Transverse colon (tissue), 3 donors: ENCODE measurements at regions not wholly inside any gene's neighbourhood (a gene's known extent, or its start where the extent isn't known, plus 50 kb on each side); places are given as distances from the start of the nearest gene placed in this dataset.

Source experiments
- CTCF ChIP-seq, 5 experiments: fragments of 200-600 bp in 3 of 5; fragments of 450-650 bp in 2 of 5; sonication (generic) in 3 of 5; IDR thresholded peaks; 1 replicate in 2 of 5; 2 replicates in 3 of 5; pipeline ENCODE4 v1.5.1; 2016 to 2017; ENCODE audit warnings: antibody characterized with exemption in 5 of 5, inconsistent platforms in 3 of 5, mild to moderate bottlenecking in 2 of 5, moderate library complexity in 1 of 5
- EP300 ChIP-seq: sonication (generic); formaldehyde crosslinking; IDR thresholded peaks from one replicate; pipeline ENCODE4 v1.6.1; 2017; ENCODE audit warnings: antibody characterized with exemption, low read depth
- POLR2A ChIP-seq: fragments of 450-650 bp; IDR thresholded peaks from one replicate; pipeline ENCODE4 v1.6.1; 2016; ENCODE audit warnings: antibody characterized with exemption, mild to moderate bottlenecking, moderate library complexity

GRCh38 chr2:35461406-35461805 is 894.2 kb upstream of the CRIM1 start:
- no peak for TF ChIP-seq CTCF (IDR thresholded peaks at IDR 0.05)
- TF ChIP-seq POLR2A, result no peak
- TF ChIP-seq EP300, result no peak
